Stomach (tissue), 8 donors: ENCODE measurements at regions not wholly inside any gene's neighbourhood (a gene's known extent, or its start where the extent isn't known, plus 50 kb on each side); places are given as distances from the start of the nearest gene placed in this dataset.
"Not testable (repeated sequence)": the region's sequence is repeated elsewhere in the genome, so short reads cannot be mapped to it uniquely, and the experiment has no call there.

Experiments used
- DNase-seq, 2 donors: peaks; one replicate each; pipeline versions ENCODE4 v3.0.0 to v3.0.0-alpha.2; 2013 to 2019
- H3K27ac ChIP-seq, 5 donors: fragments of 200-600 bp in 4 of 5; sonication (generic) in 4 of 5; one replicate each; pipeline ENCODE4 v1.5.1; 2013 to 2019; ENCODE audit warnings: mild to moderate bottlenecking in 1 of 5, moderate library complexity in 1 of 5
- H3K27me3 ChIP-seq, 3 donors: fragments of 200-600 bp; sonication (generic); one replicate each; pipeline ENCODE4 v1.5.1; 2017 to 2019; ENCODE audit warnings: mixed run types in 1 of 3
- H3K36me3 ChIP-seq, 4 donors: fragments of 200-600 bp; sonication (generic); 1 replicate in 3 of 4; 2 replicates in 1 of 4; pipeline ENCODE4 v1.5.1; 2016 to 2019
- H3K4me1 ChIP-seq, 4 donors: fragments of 200-600 bp; sonication (generic); one replicate each; pipeline ENCODE4 v1.5.1; 2016 to 2019
- H3K4me3 ChIP-seq, 4 donors: fragments of 200-600 bp; sonication (generic) in 3 of 4; one replicate each; pipeline ENCODE4 v1.5.1; 2016 to 2019; ENCODE audit warnings: mild to moderate bottlenecking in 1 of 4
- H3K9me3 ChIP-seq, 4 donors: fragments of 200-600 bp; sonication (generic); one replicate each; pipeline ENCODE4 v1.5.1; 2016 to 2019
- CTCF ChIP-seq, 7 experiments: fragments of 450-650 bp in 4 of 7; fragments of 200-600 bp in 3 of 7; sonication (generic) in 3 of 7; IDR thresholded peaks; one replicate each; pipeline ENCODE4 v1.5.1; 2016 to 2019; ENCODE audit warnings: antibody characterized with exemption in 7 of 7, control low read depth in 2 of 7, mild to moderate bottlenecking in 1 of 7
- EP300 ChIP-seq: sonication (generic); formaldehyde crosslinking; IDR thresholded peaks from one replicate; pipeline ENCODE4 v1.6.1; 2017; ENCODE audit warnings: antibody characterized with exemption
- POLR2A ChIP-seq, 4 donors: fragments of 450-650 bp; IDR thresholded peaks; one replicate each; pipeline ENCODE4 v1.6.1; 2016; ENCODE audit warnings: antibody characterized with exemption in 4 of 4, control low read depth in 2 of 4, mild to moderate bottlenecking in 1 of 4, moderate library complexity in 1 of 4
- POLR2AphosphoS5 ChIP-seq, 3 donors: sonication (generic); formaldehyde crosslinking; IDR thresholded peaks; one replicate each; pipeline ENCODE4 v1.6.1; 2016; ENCODE audit warnings: antibody characterized with exemption in 3 of 3
- WGBS, 5 donors: extraction: QIAGEN DNeasy Blood & Tissue Kit in 3 of 5; methylation state at CpG; one replicate each; pipeline versions ENCODE4 v1.1.5 to v1.1.7; 2013 to 2018; 5-methylcytosine and 5-hydroxymethylcytosine counted together
- intact Hi-C: fragments of 100-400 bp; cut with DNase I; formaldehyde crosslinking; loops from one replicate; pipeline ENCODE4 v1.15.1; 2023; ENCODE audit warnings: low total_unique reads
- donor health status: healthy with polysubstance abuse.
- donor health status: Bipolar disorder and iron deficiency.
- donor health status: healthy.

- no peak overlapping the region for H3K4me3 ChIP-seq
- no peaks in the 10 kb centered on the region for H3K4me1 ChIP-seq
- H3K36me3 ChIP-seq: no peaks in the 10 kb centered on the region
- peaks cover 0 to 5% (median 0%) of the 10 kb centered on the region in 4 donors for H3K9me3 ChIP-seq
- no peaks in the 10 kb centered on the region for H3K27me3 ChIP-seq
- DNase-seq: no peak
- intact Hi-C loops: no loop called here
- TF ChIP-seq POLR2AphosphoS5 (IDR thresholded peaks at IDR 0.05) (no peak), EP300 (no peak), POLR2A (IDR thresholded peaks at IDR 0.05) (no peak), CTCF (IDR thresholded peaks at IDR 0.05) (no peak)
- no peak overlapping the region for H3K27ac ChIP-seq
Observed at GRCh38 chr5:101326766-101327165, 423.7 kb upstream of the ST8SIA4 start.

- H3K27ac ChIP-seq, H3K36me3 ChIP-seq, H3K4me1 ChIP-seq, H3K9me3 ChIP-seq, H3K27me3 ChIP-seq, H3K4me3 ChIP-seq, intact Hi-C loops, DNase-seq: not testable (repeated sequence)
- WGBS, 5 donors: 65 to 87% (median 69%) methylated on average over 7 of the region's 7 CpGs
Observed at GRCh38 chr5:101316401-101316800, 413.3 kb upstream of the ST8SIA4 start.

- intact Hi-C loops: no loop called here
- Histone ChIP-seq H3K27me3 (no peaks in the 10 kb centered on the region), H3K27ac (no peak overlapping the region), H3K4me3 (no peak overlapping the region), H3K4me1 (no peaks in the 10 kb centered on the region), H3K9me3 (no peaks in the 10 kb centered on the region), H3K36me3 (no peaks in the 10 kb centered on the region)
- DNase-seq: no peak
- TF ChIP-seq POLR2A (IDR thresholded peaks at IDR 0.05) (no peak), CTCF (IDR thresholded peaks at IDR 0.05) (no peak)
- WGBS, 5 donors: 35 to 48% (median 42%) methylated on average over 5 of the region's 5 CpGs
Observed at GRCh38 chr5:101306391-101307137, 403.5 kb upstream of the ST8SIA4 start.

- Histone ChIP-seq H3K4me1 (no peaks in the 10 kb centered on the region), H3K36me3 (no peaks in the 10 kb centered on the region), H3K9me3 (no peaks in the 10 kb centered on the region), H3K27me3 (no peaks in the 10 kb centered on the region), H3K4me3 (no peak overlapping the region), H3K27ac (no peak overlapping the region)
- TF ChIP-seq POLR2A (IDR thresholded peaks at IDR 0.05) (no peak), POLR2AphosphoS5 (IDR thresholded peaks at IDR 0.05) (no peak), EP300 (no peak), CTCF (IDR thresholded peaks at IDR 0.05) (no peak)
- intact Hi-C loops: no loop called here
- no peak for DNase-seq
Observed at GRCh38 chr5:101296477-101296876, 393.4 kb upstream of the ST8SIA4 start.

- DNase-seq: no peak
- intact Hi-C loops: no loop called here
- Histone ChIP-seq H3K4me3 (no peak overlapping the region), H3K4me1 (no peaks in the 10 kb centered on the region), H3K9me3 (peaks cover 0 to 6% (median 0%) of the 10 kb centered on the region in 4 donors), H3K27me3 (no peaks in the 10 kb centered on the region), H3K27ac (no peak overlapping the region), H3K36me3 (no peaks in the 10 kb centered on the region)
- WGBS, 5 donors: 61 to 75% (median 71%) methylated on average over 2 of the region's 2 CpGs
- TF ChIP-seq POLR2A (IDR thresholded peaks at IDR 0.05): no peak
- TF ChIP-seq EP300: no peak
Observed at GRCh38 chr5:101292199-101292598, 389.1 kb upstream of the ST8SIA4 start.

GRCh38 chr5:101290761-101291160 is 387.7 kb upstream of the ST8SIA4 start:
- intact Hi-C loops, H3K4me3 ChIP-seq: not testable (repeated sequence)

More at GRCh38 chr5:101290761-101291160, 387.7 kb upstream of the ST8SIA4 start:
- not testable (repeated sequence) for H3K9me3 ChIP-seq, H3K36me3 ChIP-seq, H3K27ac ChIP-seq, H3K27me3 ChIP-seq, H3K4me1 ChIP-seq, DNase-seq
- WGBS, 5 donors: 79 to 100% (median 95%) methylated on average over 1 of the region's 1 CpG
